WTC11 (cell line): ENCODE measurements at regions not wholly inside any gene's neighbourhood (a gene's known extent, or its start where the extent isn't known, plus 50 kb on each side); places are given as distances from the start of the nearest gene placed in this dataset.

Experiments used
- CREB1 ChIP-seq: sonication (generic); formaldehyde crosslinking; IDR thresholded peaks from 2 replicates; pipeline ENCODE4 v1.8.0; 2023; ENCODE audit warnings: mild to moderate bottlenecking, missing genetic modification reagents
- NFYB ChIP-seq: sonication (generic); formaldehyde crosslinking; conservative IDR thresholded peaks from 2 replicates; pipeline ENCODE4 v1.8.0; 2022; ENCODE audit warnings: low read depth, missing genetic modification reagents
- TCF7 ChIP-seq: sonication (generic); formaldehyde crosslinking; IDR thresholded peaks from 2 replicates; pipeline ENCODE4 v1.8.0; 2022; ENCODE audit warnings: mild to moderate bottlenecking, low read depth, missing genetic modification reagents, moderate library complexity
- TF ChIP-seq, protein P1 (sequence below): sonication (generic); formaldehyde crosslinking; IDR thresholded peaks from 2 replicates; pipeline ENCODE4 v1.8.1; 2023; ENCODE audit warnings: mild to moderate bottlenecking, missing genetic modification reagents, moderate library complexity
- TF ChIP-seq, protein P2 (sequence below): fragments of 200-600 bp; IDR thresholded peaks from 2 replicates; pipeline ENCODE4 v1.8.0; 2022; ENCODE audit warnings: antibody characterized with exemption
- TF ChIP-seq, protein P3 (sequence below): sonication (generic); formaldehyde crosslinking; IDR thresholded peaks from 2 replicates; pipeline ENCODE4 v1.8.1; 2023; ENCODE audit warnings: mild to moderate bottlenecking, moderate library complexity, missing genetic modification reagents
- TF ChIP-seq, protein P4 (sequence below): sonication (generic); formaldehyde crosslinking; IDR thresholded peaks from 2 replicates; pipeline ENCODE4 v1.8.0; 2022; ENCODE audit warnings: mild to moderate bottlenecking, missing genetic modification reagents

DNA sequence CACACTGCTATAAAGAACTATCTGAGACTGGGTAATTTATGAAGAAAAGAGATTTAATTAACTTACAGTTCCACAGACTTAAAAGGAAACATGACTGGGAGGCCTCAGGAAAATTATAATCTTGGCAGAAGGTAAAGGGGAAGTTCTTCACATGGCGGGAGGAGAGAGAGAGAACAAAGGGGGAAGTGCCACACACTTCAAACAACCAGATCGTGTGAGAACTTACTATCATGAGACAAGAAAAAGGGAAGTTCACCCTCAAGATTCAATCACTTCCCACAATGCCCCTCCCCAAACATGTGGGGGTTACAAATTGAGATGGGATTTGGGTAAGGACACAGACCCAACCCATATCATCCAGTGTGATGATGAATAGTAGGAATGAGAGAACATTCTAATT, 366.5 kb downstream of the LRFN5 start:
- TF ChIP-seq, protein P1, sequence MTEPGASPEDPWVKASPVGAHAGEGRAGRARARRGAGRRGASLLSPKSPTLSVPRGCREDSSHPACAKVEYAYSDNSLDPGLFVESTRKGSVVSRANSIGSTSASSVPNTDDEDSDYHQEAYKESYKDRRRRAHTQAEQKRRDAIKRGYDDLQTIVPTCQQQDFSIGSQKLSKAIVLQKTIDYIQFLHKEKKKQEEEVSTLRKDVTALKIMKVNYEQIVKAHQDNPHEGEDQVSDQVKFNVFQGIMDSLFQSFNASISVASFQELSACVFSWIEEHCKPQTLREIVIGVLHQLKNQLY (CRISPR knock-in tag): no peak
- TF ChIP-seq, protein P2, sequence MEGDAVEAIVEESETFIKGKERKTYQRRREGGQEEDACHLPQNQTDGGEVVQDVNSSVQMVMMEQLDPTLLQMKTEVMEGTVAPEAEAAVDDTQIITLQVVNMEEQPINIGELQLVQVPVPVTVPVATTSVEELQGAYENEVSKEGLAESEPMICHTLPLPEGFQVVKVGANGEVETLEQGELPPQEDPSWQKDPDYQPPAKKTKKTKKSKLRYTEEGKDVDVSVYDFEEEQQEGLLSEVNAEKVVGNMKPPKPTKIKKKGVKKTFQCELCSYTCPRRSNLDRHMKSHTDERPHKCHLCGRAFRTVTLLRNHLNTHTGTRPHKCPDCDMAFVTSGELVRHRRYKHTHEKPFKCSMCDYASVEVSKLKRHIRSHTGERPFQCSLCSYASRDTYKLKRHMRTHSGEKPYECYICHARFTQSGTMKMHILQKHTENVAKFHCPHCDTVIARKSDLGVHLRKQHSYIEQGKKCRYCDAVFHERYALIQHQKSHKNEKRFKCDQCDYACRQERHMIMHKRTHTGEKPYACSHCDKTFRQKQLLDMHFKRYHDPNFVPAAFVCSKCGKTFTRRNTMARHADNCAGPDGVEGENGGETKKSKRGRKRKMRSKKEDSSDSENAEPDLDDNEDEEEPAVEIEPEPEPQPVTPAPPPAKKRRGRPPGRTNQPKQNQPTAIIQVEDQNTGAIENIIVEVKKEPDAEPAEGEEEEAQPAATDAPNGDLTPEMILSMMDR: no peak
- TF ChIP-seq, protein P3, sequence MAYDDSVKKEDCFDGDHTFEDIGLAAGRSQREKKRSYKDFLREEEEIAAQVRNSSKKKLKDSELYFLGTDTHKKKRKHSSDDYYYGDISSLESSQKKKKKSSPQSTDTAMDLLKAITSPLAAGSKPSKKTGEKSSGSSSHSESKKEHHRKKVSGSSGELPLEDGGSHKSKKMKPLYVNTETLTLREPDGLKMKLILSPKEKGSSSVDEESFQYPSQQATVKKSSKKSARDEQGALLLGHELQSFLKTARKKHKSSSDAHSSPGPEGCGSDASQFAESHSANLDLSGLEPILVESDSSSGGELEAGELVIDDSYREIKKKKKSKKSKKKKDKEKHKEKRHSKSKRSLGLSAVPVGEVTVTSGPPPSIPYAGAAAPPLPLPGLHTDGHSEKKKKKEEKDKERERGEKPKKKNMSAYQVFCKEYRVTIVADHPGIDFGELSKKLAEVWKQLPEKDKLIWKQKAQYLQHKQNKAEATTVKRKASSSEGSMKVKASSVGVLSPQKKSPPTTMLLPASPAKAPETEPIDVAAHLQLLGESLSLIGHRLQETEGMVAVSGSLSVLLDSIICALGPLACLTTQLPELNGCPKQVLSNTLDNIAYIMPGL (CRISPR knock-in tag): no peak
- TF ChIP-seq, protein P4, sequence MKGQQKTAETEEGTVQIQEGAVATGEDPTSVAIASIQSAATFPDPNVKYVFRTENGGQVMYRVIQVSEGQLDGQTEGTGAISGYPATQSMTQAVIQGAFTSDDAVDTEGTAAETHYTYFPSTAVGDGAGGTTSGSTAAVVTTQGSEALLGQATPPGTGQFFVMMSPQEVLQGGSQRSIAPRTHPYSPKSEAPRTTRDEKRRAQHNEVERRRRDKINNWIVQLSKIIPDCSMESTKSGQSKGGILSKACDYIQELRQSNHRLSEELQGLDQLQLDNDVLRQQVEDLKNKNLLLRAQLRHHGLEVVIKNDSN (CRISPR knock-in tag): no peak
- TF ChIP-seq CREB1 (CRISPR knock-in tag): no peak
- TF ChIP-seq NFYB (CRISPR knock-in tag): no peak
- no peak for TF ChIP-seq TCF7 (CRISPR knock-in tag)
